ENCODE measurements at regions not wholly inside any gene's neighbourhood (a gene's known extent, or its start where the extent isn't known, plus 50 kb on each side); places are given as distances from the start of the nearest gene placed in this dataset.

DNA sequence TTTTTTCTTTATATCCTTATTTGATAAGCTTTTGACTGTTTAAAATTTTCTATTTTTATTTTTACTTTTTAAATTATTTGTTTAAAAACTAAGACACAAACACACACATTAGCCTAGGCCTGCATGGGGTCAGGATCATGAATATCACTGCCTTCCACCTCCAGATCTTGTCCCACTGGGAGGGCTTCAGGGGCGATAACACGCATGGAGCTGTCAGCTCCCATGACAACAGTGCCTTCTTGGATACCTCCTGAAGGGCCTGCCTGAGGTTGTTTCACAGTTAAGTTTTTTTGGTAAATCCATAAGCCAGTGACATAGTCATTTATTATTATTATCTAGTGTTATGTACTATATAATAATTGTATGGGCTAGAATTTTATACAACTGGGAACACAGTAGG, 85.4 kb upstream of the FAT1 start:
- Histone ChIP-seq H3K4me3 (ENCODE audit: low read depth, low read length, poor library complexity, severe bottlenecking) (no peak overlapping the region), H3K4me1 (ENCODE audit: insufficient read depth, low read length, poor library complexity, severe bottlenecking) (peaks cover 19% of the 10 kb centered on the region), H3K9me3 (ENCODE audit: low read depth, low read length, poor library complexity, severe bottlenecking) (no peaks in the 10 kb centered on the region), H3K27me3 (replicated peaks; ENCODE audit: insufficient read depth, low read depth, low read length, poor library complexity) (no peaks in the 10 kb centered on the region), H3K27ac (ENCODE audit: low read depth, low read length, poor library complexity, severe bottlenecking) (no peak overlapping the region), H3K36me3 (ENCODE audit: insufficient read depth, low read length, poor library complexity, severe bottlenecking) (no peaks in the 10 kb centered on the region)
- no TSS peak for BruUV-seq (replicated peaks)
- ChIA-PET CTCF (no interaction called here), POLR2A (ENCODE audit: low non-redundant PET) (no interaction called here)
- TF ChIP-seq, protein P1, sequence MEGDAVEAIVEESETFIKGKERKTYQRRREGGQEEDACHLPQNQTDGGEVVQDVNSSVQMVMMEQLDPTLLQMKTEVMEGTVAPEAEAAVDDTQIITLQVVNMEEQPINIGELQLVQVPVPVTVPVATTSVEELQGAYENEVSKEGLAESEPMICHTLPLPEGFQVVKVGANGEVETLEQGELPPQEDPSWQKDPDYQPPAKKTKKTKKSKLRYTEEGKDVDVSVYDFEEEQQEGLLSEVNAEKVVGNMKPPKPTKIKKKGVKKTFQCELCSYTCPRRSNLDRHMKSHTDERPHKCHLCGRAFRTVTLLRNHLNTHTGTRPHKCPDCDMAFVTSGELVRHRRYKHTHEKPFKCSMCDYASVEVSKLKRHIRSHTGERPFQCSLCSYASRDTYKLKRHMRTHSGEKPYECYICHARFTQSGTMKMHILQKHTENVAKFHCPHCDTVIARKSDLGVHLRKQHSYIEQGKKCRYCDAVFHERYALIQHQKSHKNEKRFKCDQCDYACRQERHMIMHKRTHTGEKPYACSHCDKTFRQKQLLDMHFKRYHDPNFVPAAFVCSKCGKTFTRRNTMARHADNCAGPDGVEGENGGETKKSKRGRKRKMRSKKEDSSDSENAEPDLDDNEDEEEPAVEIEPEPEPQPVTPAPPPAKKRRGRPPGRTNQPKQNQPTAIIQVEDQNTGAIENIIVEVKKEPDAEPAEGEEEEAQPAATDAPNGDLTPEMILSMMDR (conservative IDR thresholded peaks at IDR 0.05; ENCODE audit: low read depth, low read length) = no peak
- TF ChIP-seq EZH2 (IDR thresholded peaks at IDR 0.05; ENCODE audit: borderline replicate concordance, low read depth, low read length, poor library complexity, severe bottlenecking) = no peak
- DNase-seq (ENCODE audit: low spot score) = no peak
- intact Hi-C loops (cut with micrococcal nuclease; ENCODE audit: unreplicated experiment) = no loop called here

DNA sequence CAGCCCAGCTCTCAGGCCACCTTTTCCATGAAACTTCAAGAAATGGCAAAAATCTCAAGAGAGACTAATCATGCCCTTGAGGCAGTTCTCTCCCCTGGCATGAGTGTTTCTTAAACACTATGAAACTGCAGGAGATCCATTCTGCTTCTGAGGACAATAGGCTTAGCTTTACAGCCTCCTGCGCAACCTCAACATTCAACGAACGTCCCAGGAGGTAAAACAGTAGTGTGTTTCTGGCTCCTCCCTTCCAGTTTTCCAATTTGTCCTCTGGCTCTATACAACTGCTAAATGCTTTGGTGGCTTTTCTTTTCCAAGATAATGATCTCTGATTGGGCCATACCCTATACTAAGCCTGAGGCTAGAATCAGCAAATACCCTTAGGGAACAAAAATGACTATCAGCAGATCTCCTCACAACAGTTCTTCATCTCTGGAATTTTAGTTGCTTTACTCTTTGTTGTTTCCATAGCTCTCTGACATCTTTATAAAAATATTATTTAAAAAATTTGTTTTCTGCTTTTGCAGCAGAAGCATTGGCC, 87.0 kb upstream of the FAT1 start:
- peak; percentile 92 for DNase-seq (ENCODE audit: low spot score)
- Histone ChIP-seq H3K36me3 (ENCODE audit: insufficient read depth, low read length, poor library complexity, severe bottlenecking) (no peaks in the 10 kb centered on the region), H3K9me3 (ENCODE audit: low read depth, low read length, poor library complexity, severe bottlenecking) (no peaks in the 10 kb centered on the region), H3K4me1 (ENCODE audit: insufficient read depth, low read length, poor library complexity, severe bottlenecking) (peaks cover 19% of the 10 kb centered on the region), H3K27ac (ENCODE audit: low read depth, low read length, poor library complexity, severe bottlenecking) (no peak overlapping the region), H3K4me3 (ENCODE audit: low read depth, low read length, poor library complexity, severe bottlenecking) (no peak overlapping the region), H3K27me3 (replicated peaks; ENCODE audit: insufficient read depth, low read depth, low read length, poor library complexity) (no peaks in the 10 kb centered on the region)
- TF ChIP-seq, protein P1 (conservative IDR thresholded peaks at IDR 0.05; ENCODE audit: low read depth, low read length) = no peak
- no peak for TF ChIP-seq EZH2 (IDR thresholded peaks at IDR 0.05; ENCODE audit: borderline replicate concordance, low read depth, low read length, poor library complexity, severe bottlenecking)
- BruUV-seq (replicated peaks) = no TSS peak
- ChIA-PET POLR2A (ENCODE audit: low non-redundant PET) (no interaction called here), CTCF (no interaction called here)
- intact Hi-C loops (cut with micrococcal nuclease; ENCODE audit: unreplicated experiment) = no loop called here

DNA sequence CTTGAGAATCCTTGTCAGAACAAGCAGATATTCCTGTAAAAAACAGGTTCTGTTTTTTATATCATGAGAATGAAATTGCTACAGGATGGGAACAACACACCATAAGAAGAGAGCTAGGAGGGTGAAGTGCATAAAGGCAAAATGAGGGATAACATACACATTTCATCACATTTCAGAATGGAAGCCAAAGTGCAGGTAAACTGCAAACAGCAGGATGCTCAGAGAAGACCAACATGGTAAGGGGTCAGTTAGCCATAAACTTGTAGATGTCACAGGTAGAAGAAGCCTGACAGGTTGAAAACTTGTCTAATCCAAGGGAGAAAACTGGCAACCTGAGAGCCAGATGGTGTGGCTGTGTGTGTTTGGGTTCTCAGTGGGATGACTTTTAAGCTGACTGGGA, 88.9 kb upstream of the FAT1 start:
- Histone ChIP-seq H3K4me1 (ENCODE audit: insufficient read depth, low read length, poor library complexity, severe bottlenecking) (peaks cover 14% of the 10 kb centered on the region), H3K27ac (ENCODE audit: low read depth, low read length, poor library complexity, severe bottlenecking) (no peak overlapping the region), H3K4me3 (ENCODE audit: low read depth, low read length, poor library complexity, severe bottlenecking) (no peak overlapping the region), H3K27me3 (replicated peaks; ENCODE audit: insufficient read depth, low read depth, low read length, poor library complexity) (no peaks in the 10 kb centered on the region), H3K9me3 (ENCODE audit: low read depth, low read length, poor library complexity, severe bottlenecking) (no peaks in the 10 kb centered on the region), H3K36me3 (ENCODE audit: insufficient read depth, low read length, poor library complexity, severe bottlenecking) (no peaks in the 10 kb centered on the region)
- BruUV-seq (replicated peaks) = no TSS peak
- no peak for DNase-seq (ENCODE audit: low spot score)
- ChIA-PET POLR2A (ENCODE audit: low non-redundant PET) (no interaction called here), CTCF (no interaction called here)
- intact Hi-C loops (cut with micrococcal nuclease; ENCODE audit: unreplicated experiment) = no loop called here
- TF ChIP-seq EZH2 (IDR thresholded peaks at IDR 0.05; ENCODE audit: borderline replicate concordance, low read depth, low read length, poor library complexity, severe bottlenecking) = no peak
- TF ChIP-seq, protein P1 (conservative IDR thresholded peaks at IDR 0.05; ENCODE audit: low read depth, low read length) = no peak

Data from A673 (cell line).